Panc1 (cell line): ENCODE measurements at regions not wholly inside any gene's neighbourhood (a gene's known extent, or its start where the extent isn't known, plus 50 kb on each side); places are given as distances from the start of the nearest gene placed in this dataset.

Source experiments
- ATAC-seq: fragments of 200-7000 bp; cut with Tn5 transposase; 2 replicates; pipeline ENCODE4 v1.9.1; 2020; ENCODE audit warnings: mild to moderate bottlenecking, moderate library complexity
- BruUV-seq: library from RNA; stranded (reverse); fragments of 400-500 nt; replicated peaks from 2 replicates; lab custom pipeline; 2021; lab: Mats Ljungman, UMichigan
- CTCF ChIA-PET: fragments of 300-600 bp; sonication (Branson Sonifier 250); formaldehyde crosslinking; loops from one replicate; lab custom pipeline; 2022; ENCODE audit warnings: antibody characterized with exemption; lab: Charles Lee
- POLR2A ChIA-PET: fragments of 300-600 bp; sonication (Branson Sonifier 250); formaldehyde crosslinking; loops from one replicate; lab custom pipeline; 2022; ENCODE audit warnings: antibody characterized with exemption; lab: Charles Lee
- DNase-seq: peaks from one replicate; pipeline ENCODE4 v3.0.0-alpha.2; 2010; ENCODE audit warnings: low read depth, low spot score
- H3K27ac ChIP-seq: 2 replicates; pipeline ENCODE4 v1.5.1; 2011; ENCODE audit warnings: mild to moderate bottlenecking, low read length, inconsistent platforms
- H3K27me3 ChIP-seq: fragments of 200-500 bp; sonication (Bioruptor generic); 2 replicates; pipeline ENCODE4 v1.6.0; 2014; ENCODE audit warnings: low read length, inconsistent platforms; ENCODE audit not compliant: control insufficient read depth, insufficient read depth
- H3K36me3 ChIP-seq: fragments of 200-500 bp; sonication (Bioruptor generic); 2 replicates; pipeline ENCODE4 v1.5.1; 2014; ENCODE audit warnings: inconsistent platforms, mild to moderate bottlenecking, low read length, moderate library complexity; ENCODE audit not compliant: control insufficient read depth, insufficient read depth
- H3K4me1 ChIP-seq: 2 replicates; pipeline ENCODE4 v1.5.1; 2011; ENCODE audit warnings: inconsistent platforms, mild to moderate bottlenecking, low read length, moderate library complexity; ENCODE audit not compliant: control insufficient read depth, insufficient read depth
- H3K4me3 ChIP-seq, 2 experiments: 2 replicates each; pipeline ENCODE4 v1.5.1; 2011 to 2012; ENCODE audit warnings: low read depth in 2 of 2, low read length in 2 of 2, mild to moderate bottlenecking in 2 of 2, inconsistent platforms in 1 of 2, moderate library complexity in 1 of 2
- H3K9me3 ChIP-seq: fragments of 200-500 bp; sonication (Bioruptor generic); 2 replicates; pipeline ENCODE4 v1.5.1; 2014; ENCODE audit warnings: low read depth, mild to moderate bottlenecking, inconsistent platforms, low read length, moderate library complexity; ENCODE audit not compliant: control insufficient read depth, insufficient read depth
- POLR2AphosphoS5 ChIP-seq: IDR thresholded peaks from 2 replicates; pipeline ENCODE4 v1.6.1; 2012; ENCODE audit warnings: mild to moderate bottlenecking, low read depth, low read length, moderate library complexity
- SIN3A ChIP-seq: IDR thresholded peaks from 2 replicates; pipeline ENCODE4 v1.6.1; 2012; ENCODE audit warnings: low read depth, mild to moderate bottlenecking, low read length, moderate library complexity, borderline replicate concordance; ENCODE audit not compliant: insufficient read depth
- TCF7L2 ChIP-seq: IDR thresholded peaks from 2 replicates; pipeline ENCODE4 v1.6.1; 2011; ENCODE audit warnings: mild to moderate bottlenecking, low read depth, low read length, inconsistent platforms
- in situ Hi-C: cut with HindIII; loops from 2 replicates; pipeline ENCODE4 v1.10.0; 2016; ENCODE audit warnings: low sequenced_read_pairs, low pct_unique_long_range_greater_than_20kb
- intact Hi-C: fragments of 100-400 bp; cut with micrococcal nuclease; formaldehyde crosslinking; loops from one replicate; pipeline ENCODE4 v1.10.0; 2022; ENCODE audit not compliant: unreplicated experiment
- TF ChIP-seq, protein P1 (sequence below), 2 experiments: IDR thresholded peaks; 2 replicates each; pipeline ENCODE4 v1.6.1; 2011 to 2012; ENCODE audit warnings: low read depth in 2 of 2, control low read depth in 1 of 2, low read length in 1 of 2, mild to moderate bottlenecking in 1 of 2, moderate library complexity in 1 of 2; ENCODE audit not compliant: insufficient read depth in 1 of 2
- TF ChIP-seq, protein P2 (sequence below): fragments of 450-650 bp; IDR thresholded peaks from 2 replicates; pipeline ENCODE4 v1.5.1; 2017; ENCODE audit warnings: mild to moderate bottlenecking

DNA sequence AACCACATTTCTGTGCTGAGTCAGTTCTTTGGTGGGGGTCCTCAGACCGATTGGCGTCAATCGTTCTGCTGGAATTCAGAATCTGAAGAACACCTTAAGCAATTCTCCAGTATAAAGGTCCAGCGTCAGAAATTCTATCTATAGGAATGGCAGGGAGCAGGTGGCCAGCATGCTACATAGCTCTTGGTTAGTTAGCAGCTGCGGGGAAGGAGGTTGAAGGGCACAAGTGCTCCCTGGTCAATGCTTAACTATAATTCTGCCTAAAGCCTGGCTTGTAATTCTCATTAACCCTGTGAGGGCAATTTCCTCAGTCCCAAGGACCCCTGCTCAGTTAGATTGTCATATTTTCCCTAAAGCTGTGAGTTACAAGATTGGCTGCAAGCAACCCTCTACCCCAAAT, 54.3 kb upstream of the GALNT2 start:
- no peaks in the 10 kb centered on the region for H3K4me1 ChIP-seq
- no peaks in the 10 kb centered on the region for H3K9me3 ChIP-seq
- ATAC-seq: no peak
- H3K27me3 ChIP-seq: peaks cover 4% of the 10 kb centered on the region; the same call in 1 of the 2 replicates
- intact Hi-C loops (no loop called here), in situ Hi-C loops (no loop called here)
- no peak overlapping the region for H3K4me3 ChIP-seq
- TF ChIP-seq SIN3A (no peak), TCF7L2 (no peak), POLR2AphosphoS5 (no peak)
- TF ChIP-seq, protein P1, sequence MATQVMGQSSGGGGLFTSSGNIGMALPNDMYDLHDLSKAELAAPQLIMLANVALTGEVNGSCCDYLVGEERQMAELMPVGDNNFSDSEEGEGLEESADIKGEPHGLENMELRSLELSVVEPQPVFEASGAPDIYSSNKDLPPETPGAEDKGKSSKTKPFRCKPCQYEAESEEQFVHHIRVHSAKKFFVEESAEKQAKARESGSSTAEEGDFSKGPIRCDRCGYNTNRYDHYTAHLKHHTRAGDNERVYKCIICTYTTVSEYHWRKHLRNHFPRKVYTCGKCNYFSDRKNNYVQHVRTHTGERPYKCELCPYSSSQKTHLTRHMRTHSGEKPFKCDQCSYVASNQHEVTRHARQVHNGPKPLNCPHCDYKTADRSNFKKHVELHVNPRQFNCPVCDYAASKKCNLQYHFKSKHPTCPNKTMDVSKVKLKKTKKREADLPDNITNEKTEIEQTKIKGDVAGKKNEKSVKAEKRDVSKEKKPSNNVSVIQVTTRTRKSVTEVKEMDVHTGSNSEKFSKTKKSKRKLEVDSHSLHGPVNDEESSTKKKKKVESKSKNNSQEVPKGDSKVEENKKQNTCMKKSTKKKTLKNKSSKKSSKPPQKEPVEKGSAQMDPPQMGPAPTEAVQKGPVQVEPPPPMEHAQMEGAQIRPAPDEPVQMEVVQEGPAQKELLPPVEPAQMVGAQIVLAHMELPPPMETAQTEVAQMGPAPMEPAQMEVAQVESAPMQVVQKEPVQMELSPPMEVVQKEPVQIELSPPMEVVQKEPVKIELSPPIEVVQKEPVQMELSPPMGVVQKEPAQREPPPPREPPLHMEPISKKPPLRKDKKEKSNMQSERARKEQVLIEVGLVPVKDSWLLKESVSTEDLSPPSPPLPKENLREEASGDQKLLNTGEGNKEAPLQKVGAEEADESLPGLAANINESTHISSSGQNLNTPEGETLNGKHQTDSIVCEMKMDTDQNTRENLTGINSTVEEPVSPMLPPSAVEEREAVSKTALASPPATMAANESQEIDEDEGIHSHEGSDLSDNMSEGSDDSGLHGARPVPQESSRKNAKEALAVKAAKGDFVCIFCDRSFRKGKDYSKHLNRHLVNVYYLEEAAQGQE (IDR thresholded peaks at IDR 0.05; ENCODE audit: insufficient read depth in 1 of 2, low read depth in 2 of 2, low read length in 1 of 2): no peak
- TF ChIP-seq, protein P2, sequence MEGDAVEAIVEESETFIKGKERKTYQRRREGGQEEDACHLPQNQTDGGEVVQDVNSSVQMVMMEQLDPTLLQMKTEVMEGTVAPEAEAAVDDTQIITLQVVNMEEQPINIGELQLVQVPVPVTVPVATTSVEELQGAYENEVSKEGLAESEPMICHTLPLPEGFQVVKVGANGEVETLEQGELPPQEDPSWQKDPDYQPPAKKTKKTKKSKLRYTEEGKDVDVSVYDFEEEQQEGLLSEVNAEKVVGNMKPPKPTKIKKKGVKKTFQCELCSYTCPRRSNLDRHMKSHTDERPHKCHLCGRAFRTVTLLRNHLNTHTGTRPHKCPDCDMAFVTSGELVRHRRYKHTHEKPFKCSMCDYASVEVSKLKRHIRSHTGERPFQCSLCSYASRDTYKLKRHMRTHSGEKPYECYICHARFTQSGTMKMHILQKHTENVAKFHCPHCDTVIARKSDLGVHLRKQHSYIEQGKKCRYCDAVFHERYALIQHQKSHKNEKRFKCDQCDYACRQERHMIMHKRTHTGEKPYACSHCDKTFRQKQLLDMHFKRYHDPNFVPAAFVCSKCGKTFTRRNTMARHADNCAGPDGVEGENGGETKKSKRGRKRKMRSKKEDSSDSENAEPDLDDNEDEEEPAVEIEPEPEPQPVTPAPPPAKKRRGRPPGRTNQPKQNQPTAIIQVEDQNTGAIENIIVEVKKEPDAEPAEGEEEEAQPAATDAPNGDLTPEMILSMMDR: no peak
- no TSS peak for BruUV-seq
- no peak for DNase-seq
- no peaks in the 10 kb centered on the region for H3K36me3 ChIP-seq
- H3K27ac ChIP-seq: no peak overlapping the region
- CTCF ChIA-PET: no interaction called here
- POLR2A ChIA-PET: no interaction called here

DNA sequence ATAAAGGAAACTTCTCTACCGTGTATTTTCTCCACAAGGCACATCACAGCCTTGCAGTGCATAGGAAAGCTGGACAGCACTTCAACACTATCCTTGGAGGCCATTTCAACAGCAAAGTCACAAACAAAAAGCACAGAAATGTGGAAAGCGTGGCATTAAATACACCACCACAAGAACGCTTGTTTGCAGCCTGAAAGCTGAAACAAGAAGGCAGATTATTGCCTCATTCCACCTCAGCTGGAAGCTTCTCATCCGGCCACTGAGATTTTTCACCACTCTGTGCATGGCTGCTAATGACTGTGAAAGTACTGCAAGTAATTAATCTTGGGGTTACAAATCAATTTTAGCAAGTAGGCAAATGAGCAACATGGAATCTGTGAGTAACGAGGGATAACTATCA, 50.9 kb upstream of the GALNT2 start:
- ATAC-seq (no peak), DNase-seq (no peak)
- TF ChIP-seq, protein P2: no peak
- TF ChIP-seq, protein P1 (IDR thresholded peaks at IDR 0.05; ENCODE audit: insufficient read depth in 1 of 2, low read depth in 2 of 2, low read length in 1 of 2): no peak
- TF ChIP-seq POLR2AphosphoS5: no peak
- TF ChIP-seq SIN3A: no peak
- no peak overlapping the region for H3K27ac ChIP-seq
- H3K4me1 ChIP-seq: no peaks in the 10 kb centered on the region
- intact Hi-C loops (no loop called here), in situ Hi-C loops (no loop called here)
- H3K9me3 ChIP-seq: no peaks in the 10 kb centered on the region
- CTCF ChIA-PET: no interaction called here
- no peaks in the 10 kb centered on the region for H3K36me3 ChIP-seq
- H3K27me3 ChIP-seq: peaks cover 3% of the 10 kb centered on the region; the same call in 1 of the 2 replicates
- BruUV-seq: no TSS peak
- H3K4me3 ChIP-seq: no peak overlapping the region
- POLR2A ChIA-PET: no interaction called here
